Astrocyte of the cerebellum (primary cell): ENCODE measurements at regions not wholly inside any gene's neighbourhood (a gene's known extent, or its start where the extent isn't known, plus 50 kb on each side); places are given as distances from the start of the nearest gene placed in this dataset.

Experiments
- DNase-seq: peaks from one replicate; pipeline ENCODE4 v3.0.0-alpha.2; 2011; ENCODE audit warnings: low read depth
- H3K4me3 ChIP-seq: 2 replicates; pipeline ENCODE4 v1.5.1; 2011; ENCODE audit warnings: mild to moderate bottlenecking, low read depth, low read length, moderate library complexity
- CTCF ChIP-seq: IDR thresholded peaks from 2 replicates; pipeline ENCODE4 v1.5.1; 2012; ENCODE audit warnings: low read length, low read depth, moderate library complexity, mild to moderate bottlenecking; ENCODE audit errors: missing control alignments
- in situ Hi-C: cut with HindIII; loops from 2 replicates; pipeline ENCODE4 v1.10.0; 2017; ENCODE audit warnings: low sequenced_read_pairs

- DNase-seq: no peak
- H3K4me3 ChIP-seq: no peak overlapping the region
- no peak for TF ChIP-seq CTCF
- in situ Hi-C loops: no loop called here
These were observed 1494.9 kb upstream of the MIR17HG start for GRCh38 chr13:89852570-89852969.

GRCh38 chr13:89856512-89856911 lies 1491.0 kb upstream of the MIR17HG start:
- no peak for TF ChIP-seq CTCF
- DNase-seq: no peak

GRCh38 chr13:89857502-89857901 lies 1490.0 kb upstream of the MIR17HG start:
- no peak for TF ChIP-seq CTCF
- in situ Hi-C loops: no loop called here
- no peak overlapping the region for H3K4me3 ChIP-seq
- no peak for DNase-seq

More at GRCh38 chr13:89856512-89856911, 1491.0 kb upstream of the MIR17HG start:
- H3K4me3 ChIP-seq: no peak overlapping the region
- in situ Hi-C loops: no loop called here

GRCh38 chr13:89862011-89862690 lies 1485.3 kb upstream of the MIR17HG start:
- TF ChIP-seq CTCF: no peak
- in situ Hi-C loops: no loop called here
- H3K4me3 ChIP-seq: no peak overlapping the region
- no peak for DNase-seq

GRCh38 chr13:89862691-89863036 lies 1484.8 kb upstream of the MIR17HG start:
- no peak for TF ChIP-seq CTCF
- in situ Hi-C loops: no loop called here
- H3K4me3 ChIP-seq: no peak overlapping the region
- DNase-seq: no peak

GRCh38 chr13:89865164-89866064 lies 1482.1 kb upstream of the MIR17HG start:
- H3K4me3 ChIP-seq: no peak overlapping the region
- in situ Hi-C loops: no loop called here
- TF ChIP-seq CTCF: no peak
- DNase-seq: no peak
